WTC11 (cell line): ENCODE measurements at regions not wholly inside any gene's neighbourhood (a gene's known extent, or its start where the extent isn't known, plus 50 kb on each side); places are given as distances from the start of the nearest gene placed in this dataset.

ENCODE experiments used
- ATAC-seq: fragments of 200-7000 bp; cut with Tn5 transposase; 2 replicates; pipeline ENCODE4 v1.10.0; 2021; ENCODE audit warnings: mild to moderate bottlenecking, moderate library complexity
- CTCF ChIA-PET: fragments of 300-600 bp; sonication (Branson Sonifier 250); formaldehyde crosslinking; loops from one replicate; lab custom pipeline; 2021; ENCODE audit warnings: antibody characterized with exemption; lab: Charles Lee
- POLR2A ChIA-PET: fragments of 350-600 bp; sonication (Branson Sonifier 250); formaldehyde crosslinking; loops from one replicate; lab custom pipeline; 2021; ENCODE audit warnings: antibody characterized with exemption; lab: Charles Lee
- DNase-seq: peaks from one replicate; pipeline ENCODE4 v3.0.0; 2021; ENCODE audit warnings: low spot score
- H3K27ac Mint-ChIP-seq: 2 replicates; pipeline ENCODE4 v1.8.0; 2021; ENCODE audit warnings: mixed read lengths
- H3K27me3 Mint-ChIP-seq: 2 replicates; pipeline ENCODE4 v1.8.0; 2021; ENCODE audit warnings: low read depth, mild to moderate bottlenecking, moderate library complexity, mixed read lengths
- H3K36me3 Mint-ChIP-seq: 2 replicates; pipeline ENCODE4 v1.8.0; 2021; ENCODE audit warnings: mixed read lengths
- H3K4me1 Mint-ChIP-seq: 2 replicates; pipeline ENCODE4 v1.8.0; 2022; ENCODE audit warnings: mixed read lengths
- H3K4me3 Mint-ChIP-seq: 2 replicates; pipeline ENCODE4 v1.8.0; 2021; ENCODE audit warnings: mild to moderate bottlenecking, moderate library complexity, mixed read lengths
- H3K9me3 Mint-ChIP-seq: 2 replicates; pipeline ENCODE4 v1.8.0; 2021; ENCODE audit warnings: mixed read lengths
- ATF6 ChIP-seq: sonication (generic); formaldehyde crosslinking; IDR thresholded peaks from 2 replicates; pipeline ENCODE4 v1.8.1; 2023; ENCODE audit warnings: mild to moderate bottlenecking, missing genetic modification reagents
- CBFB ChIP-seq: sonication (generic); formaldehyde crosslinking; IDR thresholded peaks from 2 replicates; pipeline ENCODE4 v1.8.1; 2022; ENCODE audit warnings: mild to moderate bottlenecking, low read depth, missing genetic modification reagents
- E2F1 ChIP-seq: sonication (generic); formaldehyde crosslinking; IDR thresholded peaks from 2 replicates; pipeline ENCODE4 v1.8.0; 2022; ENCODE audit warnings: mild to moderate bottlenecking, missing genetic modification reagents
- ELF4 ChIP-seq: sonication (generic); formaldehyde crosslinking; IDR thresholded peaks from 2 replicates; pipeline ENCODE4 v1.8.1; 2022; ENCODE audit warnings: low read depth, mild to moderate bottlenecking, moderate library complexity, missing genetic modification reagents
- ESRRA ChIP-seq: sonication (generic); formaldehyde crosslinking; IDR thresholded peaks from 2 replicates; pipeline ENCODE4 v1.8.1; 2022; ENCODE audit warnings: mild to moderate bottlenecking, missing genetic modification reagents, borderline replicate concordance
- FOXK1 ChIP-seq: sonication (generic); formaldehyde crosslinking; IDR thresholded peaks from 2 replicates; pipeline ENCODE4 v1.8.0; 2022; ENCODE audit warnings: mild to moderate bottlenecking, moderate library complexity, missing genetic modification reagents
- GRHL2 ChIP-seq: fragments of 250-450 bp; sonication (Bioruptor Pico); IDR thresholded peaks from 2 replicates; pipeline ENCODE4 v1.8.0; 2022; ENCODE audit warnings: mild to moderate bottlenecking, moderate library complexity; ENCODE audit not compliant: insufficient replicate concordance, severe bottlenecking
- HMGXB4 ChIP-seq: sonication (generic); formaldehyde crosslinking; IDR thresholded peaks from 2 replicates; pipeline ENCODE4 v1.8.1; 2023; ENCODE audit warnings: mild to moderate bottlenecking, moderate library complexity, missing genetic modification reagents
- IRF2 ChIP-seq: sonication (generic); formaldehyde crosslinking; IDR thresholded peaks from 2 replicates; pipeline ENCODE4 v1.8.0; 2022; ENCODE audit warnings: low read depth, missing genetic modification reagents, borderline replicate concordance
- JUN ChIP-seq: sonication (generic); formaldehyde crosslinking; IDR thresholded peaks from 2 replicates; pipeline ENCODE4 v1.8.0; 2023; ENCODE audit warnings: mild to moderate bottlenecking, missing genetic modification reagents
- KAT7 ChIP-seq: sonication (generic); formaldehyde crosslinking; IDR thresholded peaks from 2 replicates; pipeline ENCODE4 v1.8.1; 2023; ENCODE audit warnings: missing genetic modification reagents, mild to moderate bottlenecking, borderline replicate concordance
- NFE2L1 ChIP-seq: sonication (generic); formaldehyde crosslinking; IDR thresholded peaks from 2 replicates; pipeline ENCODE4 v1.8.1; 2023; ENCODE audit warnings: missing genetic modification reagents
- NR1H2 ChIP-seq: sonication (generic); formaldehyde crosslinking; IDR thresholded peaks from 2 replicates; pipeline ENCODE4 v1.9.0; 2021; ENCODE audit warnings: mild to moderate bottlenecking, moderate library complexity, missing genetic modification reagents
- PREB ChIP-seq: sonication (generic); formaldehyde crosslinking; IDR thresholded peaks from 2 replicates; pipeline ENCODE4 v1.8.1; 2022; ENCODE audit warnings: mild to moderate bottlenecking, missing genetic modification reagents, moderate library complexity, borderline replicate concordance
- SP1 ChIP-seq: sonication (generic); formaldehyde crosslinking; conservative IDR thresholded peaks from 2 replicates; pipeline ENCODE4 v1.8.1; 2022; ENCODE audit warnings: missing genetic modification reagents
- TP53 ChIP-seq: sonication (generic); formaldehyde crosslinking; IDR thresholded peaks from 2 replicates; pipeline ENCODE4 v1.8.1; 2023; ENCODE audit warnings: mild to moderate bottlenecking, missing genetic modification reagents
- USF1 ChIP-seq: sonication (generic); formaldehyde crosslinking; IDR thresholded peaks from 2 replicates; pipeline ENCODE4 v1.8.0; 2022; ENCODE audit warnings: mild to moderate bottlenecking, missing genetic modification reagents
- ZNF219 ChIP-seq: sonication (generic); formaldehyde crosslinking; IDR thresholded peaks from 2 replicates; pipeline ENCODE4 v1.8.0; 2023; ENCODE audit warnings: missing genetic modification reagents, mild to moderate bottlenecking, borderline replicate concordance
- ZNF423 ChIP-seq: fragments of 250-450 bp; sonication (Bioruptor Pico); IDR thresholded peaks from 2 replicates; pipeline ENCODE4 v2.1.2; 2022; ENCODE audit warnings: mild to moderate bottlenecking, moderate library complexity
- ZNF671 ChIP-seq: fragments of 250-450 bp; sonication (Bioruptor Pico); IDR thresholded peaks from 2 replicates; pipeline ENCODE4 v1.8.0; 2021; ENCODE audit warnings: mild to moderate bottlenecking

GRCh38 chr9:78896479-78896878 lies 599.6 kb downstream of the PSAT1 start:
- DNase-seq (no peak), ATAC-seq (no peak)
- ChIA-PET CTCF (no interaction called here), POLR2A (no interaction called here)
- no peaks in the 10 kb centered on the region for H3K36me3 Mint-ChIP-seq
- TF ChIP-seq FOXK1 (no peak), SP1 (CRISPR knock-in tag) (no peak), ESRRA (CRISPR knock-in tag) (no peak), ELF4 (CRISPR knock-in tag) (no peak), ZNF671 (no peak), NR1H2 (CRISPR knock-in tag) (no peak), USF1 (CRISPR knock-in tag) (no peak), GRHL2 (CRISPR knock-in tag) (no peak), E2F1 (CRISPR knock-in tag) (no peak), PREB (CRISPR knock-in tag) (no peak), NFE2L1 (CRISPR knock-in tag) (no peak), KAT7 (no peak), IRF2 (CRISPR knock-in tag) (no peak), HMGXB4 (no peak), JUN (no peak), CBFB (CRISPR knock-in tag) (no peak), TP53 (CRISPR knock-in tag) (no peak)
- H3K27ac Mint-ChIP-seq = no peak overlapping the region
- no peaks in the 10 kb centered on the region for H3K27me3 Mint-ChIP-seq
- H3K4me1 Mint-ChIP-seq = peaks cover 17% of the 10 kb centered on the region
- no peak overlapping the region for H3K4me3 Mint-ChIP-seq
- peaks cover 5% of the 10 kb centered on the region for H3K9me3 Mint-ChIP-seq

- ATAC-seq (no peak), DNase-seq (no peak)
- CTCF ChIA-PET = no interaction called here
- no peak overlapping the region for H3K4me3 Mint-ChIP-seq
- no peak overlapping the region for H3K27ac Mint-ChIP-seq
- H3K36me3 Mint-ChIP-seq = no peaks in the 10 kb centered on the region
- no peaks in the 10 kb centered on the region for H3K9me3 Mint-ChIP-seq
- no peaks in the 10 kb centered on the region for H3K27me3 Mint-ChIP-seq
- H3K4me1 Mint-ChIP-seq = peaks cover 17% of the 10 kb centered on the region
- TF ChIP-seq ATF6 (CRISPR knock-in tag) (no peak), ZNF219 (CRISPR knock-in tag) (no peak), ZNF423 (CRISPR knock-in tag) (no peak)
- POLR2A ChIA-PET = no interaction called here
Observed at GRCh38 chr9:78898234-78898633, 601.3 kb downstream of the PSAT1 start.
